Hepatocyte (in vitro differentiated cells): ENCODE measurements at regions not wholly inside any gene's neighbourhood (a gene's known extent, or its start where the extent isn't known, plus 50 kb on each side); places are given as distances from the start of the nearest gene placed in this dataset.

Experiments used
- DNase-seq: peaks from one replicate; pipeline ENCODE4 v3.0.0-alpha.2; 2016; ENCODE audit warnings: low spot score
- H2AFZ ChIP-seq: fragments of 200-600 bp; sonication (generic); 2 replicates; pipeline ENCODE4 v1.6.0; 2016; ENCODE audit warnings: antibody characterized with exemption, mild to moderate bottlenecking
- H3K27ac ChIP-seq: fragments of 200-600 bp; sonication (generic); 2 replicates; pipeline ENCODE4 v1.5.1; 2016; ENCODE audit warnings: mild to moderate bottlenecking
- H3K27me3 ChIP-seq: fragments of 200-600 bp; sonication (generic); 2 replicates; pipeline ENCODE4 v1.6.1; 2016
- H3K36me3 ChIP-seq: fragments of 200-600 bp; sonication (generic); replicated peaks from 2 replicates; pipeline ENCODE4 v1.5.1; 2016; ENCODE audit warnings: low read depth; ENCODE audit not compliant: insufficient read depth
- H3K4me1 ChIP-seq: fragments of 200-600 bp; sonication (generic); 2 replicates; pipeline ENCODE4 v1.5.1; 2016; ENCODE audit warnings: mild to moderate bottlenecking, moderate library complexity; ENCODE audit not compliant: insufficient read depth
- H3K4me2 ChIP-seq: fragments of 200-600 bp; sonication (generic); 2 replicates; pipeline ENCODE4 v1.6.0; 2016
- H3K4me3 ChIP-seq: fragments of 200-600 bp; sonication (generic); 2 replicates; pipeline ENCODE4 v1.5.1; 2016; ENCODE audit warnings: mild to moderate bottlenecking
- H3K79me2 ChIP-seq: fragments of 200-600 bp; sonication (generic); 2 replicates; pipeline ENCODE4 v1.6.0; 2017; ENCODE audit warnings: mild to moderate bottlenecking
- H3K9me2 ChIP-seq: fragments of 200-600 bp; sonication (generic); replicated peaks from 2 replicates; pipeline ENCODE4 v1.6.0; 2017; ENCODE audit warnings: mild to moderate bottlenecking; ENCODE audit not compliant: insufficient read depth
- H3K9me3 ChIP-seq: fragments of 200-600 bp; sonication (generic); 2 replicates; pipeline ENCODE4 v1.5.1; 2016; ENCODE audit warnings: low read depth, mild to moderate bottlenecking
- H4K20me1 ChIP-seq: fragments of 200-600 bp; sonication (generic); 2 replicates; pipeline ENCODE4 v1.6.0; 2016; ENCODE audit warnings: mild to moderate bottlenecking; ENCODE audit not compliant: insufficient read depth, poor library complexity, severe bottlenecking
- CTCF ChIP-seq: fragments of 200-600 bp; sonication (generic); IDR thresholded peaks from 2 replicates; pipeline ENCODE4 v1.5.1; 2016; ENCODE audit warnings: antibody characterized with exemption, mild to moderate bottlenecking; ENCODE audit not compliant: poor library complexity
- EZH2 ChIP-seq: fragments of 200-600 bp; sonication (generic); IDR thresholded peaks from 2 replicates; pipeline ENCODE4 v1.6.1; 2016; ENCODE audit warnings: antibody characterized with exemption, mild to moderate bottlenecking, borderline replicate concordance
- EZH2phosphoT487 ChIP-seq: fragments of 200-600 bp; sonication (generic); IDR thresholded peaks from one replicate; pipeline ENCODE4 v1.6.1; 2018; ENCODE audit warnings: antibody characterized with exemption, mild to moderate bottlenecking, low read depth, moderate library complexity; ENCODE audit not compliant: unreplicated experiment, severe bottlenecking
- WGBS: methylation state at CpG from one replicate; pipeline ENCODE4 v1.1.6; 2016; ENCODE audit warnings: low lambda C conversion rate; ENCODE audit errors: missing lambda C conversion rate; 5-methylcytosine and 5-hydroxymethylcytosine counted together

GRCh38 chr5:155934964-155935363 is 392.0 kb upstream of the SGCD start:
- TF ChIP-seq CTCF (no peak), EZH2phosphoT487 (no peak), EZH2 (no peak)
- Histone ChIP-seq H3K4me3 (no peak overlapping the region), H3K4me1 (no peaks in the 10 kb centered on the region), H3K9me3 (no peaks in the 10 kb centered on the region), H3K36me3 (no peaks in the 10 kb centered on the region), H3K27ac (no peak overlapping the region), H3K79me2 (no peaks in the 10 kb centered on the region), H2AFZ (no peak overlapping the region), H3K9me2 (no peaks in the 10 kb centered on the region), H4K20me1 (no peaks in the 10 kb centered on the region), H3K27me3 (no peaks in the 10 kb centered on the region), H3K4me2 (no peak overlapping the region)
- 83% methylated on average over 1 of the region's 1 CpG for WGBS
- no peak for DNase-seq

DNA sequence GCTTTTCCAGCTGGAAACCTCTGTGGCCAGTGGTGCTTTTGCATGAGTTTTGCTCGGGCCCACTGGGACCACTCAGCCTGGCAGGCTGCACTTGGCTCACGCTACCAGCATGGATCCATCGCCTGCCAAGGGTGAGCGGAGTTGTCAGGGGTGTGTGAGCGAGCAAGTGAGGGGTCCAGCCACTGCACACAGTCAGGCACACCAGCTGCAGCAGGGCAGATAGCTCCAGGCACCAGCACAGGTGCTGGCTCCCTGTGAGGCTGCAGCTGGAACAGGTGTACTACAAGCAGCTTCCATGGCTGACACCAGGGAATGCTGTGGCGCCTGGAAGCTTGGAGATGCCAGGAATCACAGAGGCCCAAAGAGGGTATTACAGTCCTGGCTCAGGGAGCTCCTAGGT is 391.2 kb upstream of the SGCD start:
- DNase-seq, result no peak
- H3K27ac ChIP-seq, result no peak overlapping the region
- H2AFZ ChIP-seq, result no peak overlapping the region
- H3K4me2 ChIP-seq, result no peak overlapping the region
- H3K4me3 ChIP-seq, result no peak overlapping the region
- H3K79me2 ChIP-seq, result no peaks in the 10 kb centered on the region
- H3K36me3 ChIP-seq, result no peaks in the 10 kb centered on the region
- no peaks in the 10 kb centered on the region for H3K27me3 ChIP-seq
- WGBS, result 89% methylated on average over 6 of the region's 6 CpGs
- no peak for TF ChIP-seq EZH2phosphoT487
- no peak for TF ChIP-seq EZH2
- no peak for TF ChIP-seq CTCF
- no peaks in the 10 kb centered on the region for H3K9me2 ChIP-seq
- no peaks in the 10 kb centered on the region for H3K9me3 ChIP-seq
- H3K4me1 ChIP-seq, result no peaks in the 10 kb centered on the region
- no peaks in the 10 kb centered on the region for H4K20me1 ChIP-seq

DNA sequence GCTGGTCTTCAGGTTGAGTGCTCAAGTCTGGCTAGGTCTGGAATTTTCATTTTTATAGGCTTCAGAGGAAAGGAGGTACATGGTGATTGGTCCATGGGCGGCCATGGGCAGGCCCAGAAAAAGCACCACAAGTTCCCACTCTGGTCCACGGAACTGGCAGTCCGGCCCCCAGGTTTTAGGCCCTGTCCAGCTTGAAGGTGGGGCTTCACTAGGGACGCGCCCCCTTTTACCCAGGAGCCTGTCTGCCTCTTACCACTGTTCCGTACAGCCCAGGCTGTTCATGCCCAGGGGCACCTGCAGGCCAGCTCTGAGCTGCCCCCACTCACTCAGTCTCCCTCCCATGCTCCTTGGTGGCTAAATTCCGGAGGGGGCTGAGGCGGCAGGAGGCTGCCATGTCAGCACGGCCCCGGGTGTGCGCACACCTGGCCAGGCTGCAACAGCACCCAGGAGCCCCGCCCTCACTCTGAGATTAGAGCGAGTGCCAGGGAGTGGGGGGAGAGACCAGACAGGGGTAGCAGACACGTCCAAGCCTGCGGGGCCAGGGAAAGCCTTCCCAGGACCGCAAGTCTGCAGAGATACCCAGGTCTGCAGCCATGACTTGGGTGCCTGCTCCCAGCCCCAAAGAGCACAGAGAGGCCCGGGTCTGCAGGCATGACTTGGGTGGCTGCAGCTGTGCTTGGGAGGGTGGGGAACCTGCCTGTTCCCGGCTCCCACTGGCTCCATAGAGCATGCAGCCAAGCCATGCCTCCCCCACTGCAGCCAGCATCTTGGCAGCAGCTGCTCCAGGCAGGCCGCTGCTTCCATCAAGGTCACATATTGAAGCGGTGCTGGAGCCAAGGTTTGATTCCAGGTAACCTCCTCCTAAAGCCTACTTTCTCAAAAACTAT is 390.2 kb upstream of the SGCD start:
- Histone ChIP-seq H3K9me3 (no peaks in the 10 kb centered on the region), H3K36me3 (no peaks in the 10 kb centered on the region), H4K20me1 (no peaks in the 10 kb centered on the region), H3K4me2 (no peak overlapping the region), H3K27me3 (no peaks in the 10 kb centered on the region), H3K27ac (no peak overlapping the region), H3K79me2 (no peaks in the 10 kb centered on the region), H3K4me1 (no peaks in the 10 kb centered on the region), H2AFZ (no peak overlapping the region), H3K4me3 (no peak overlapping the region), H3K9me2 (no peaks in the 10 kb centered on the region)
- DNase-seq, result no peak
- TF ChIP-seq EZH2phosphoT487 (no peak), CTCF (no peak), EZH2 (no peak)
- WGBS, result 94% methylated on average over 19 of the region's 20 CpGs
